ENCODE measurements at regions not wholly inside any gene's neighbourhood (a gene's known extent, or its start where the extent isn't known, plus 50 kb on each side); places are given as distances from the start of the nearest gene placed in this dataset.

GRCh38 chr7:18370633-18371032 is 124.9 kb upstream of the HDAC9 start:
- no peak for DNase-seq

- DNase-seq = no peak
Measured at GRCh38 chr7:18378989-18379605, 116.5 kb upstream of the HDAC9 start.

DNA sequence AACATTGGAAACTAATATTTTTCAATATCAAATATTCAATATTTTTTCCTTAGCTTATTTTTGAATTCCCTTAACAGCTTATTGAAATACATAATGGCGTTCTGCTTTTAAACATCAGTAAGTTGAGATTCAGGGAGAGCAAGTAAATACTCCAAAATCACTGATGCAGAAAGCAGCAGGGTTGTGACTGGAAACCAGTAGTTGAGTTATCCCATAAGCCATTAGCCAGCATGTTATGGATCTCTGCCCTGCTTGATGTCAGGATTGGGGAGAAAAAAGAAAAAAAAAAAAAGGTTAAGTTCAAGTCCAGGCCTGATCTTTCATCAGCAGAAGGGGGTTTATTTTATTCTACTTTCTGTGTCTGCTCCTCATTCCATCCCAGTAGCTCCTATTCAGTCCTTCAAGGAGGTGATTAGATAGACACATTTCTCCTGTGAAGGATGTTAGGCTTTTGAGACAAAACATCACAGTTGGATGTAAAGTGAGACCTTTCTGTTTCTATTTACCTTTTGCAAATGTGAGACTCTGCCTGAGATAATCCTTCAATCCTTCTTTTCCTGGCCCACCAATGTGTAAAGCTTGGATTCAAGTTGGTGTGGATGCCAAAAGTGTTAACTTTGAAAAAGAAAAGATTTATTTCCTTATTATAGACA is 110.9 kb upstream of the HDAC9 start:
- no peak for DNase-seq

DNA sequence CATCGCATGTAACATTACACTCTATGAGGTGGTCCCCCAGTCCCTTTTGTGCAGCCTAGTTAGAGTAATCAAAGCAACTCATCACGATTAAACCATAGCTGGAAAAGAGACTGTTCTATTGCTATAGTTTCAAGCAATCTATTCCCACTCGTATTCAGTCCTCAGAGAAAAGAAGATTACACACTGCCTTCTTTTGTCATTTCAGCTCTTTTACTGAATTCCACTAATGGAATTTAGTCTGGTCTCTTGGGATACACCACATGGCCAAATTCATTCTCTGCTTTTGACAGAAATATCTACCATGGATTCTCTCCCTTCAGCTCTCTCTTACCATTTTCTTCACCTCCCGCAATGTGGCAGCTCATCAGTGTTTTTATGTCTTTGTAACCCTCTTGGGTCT is 108.9 kb upstream of the HDAC9 start:
- no peak for DNase-seq

DNA sequence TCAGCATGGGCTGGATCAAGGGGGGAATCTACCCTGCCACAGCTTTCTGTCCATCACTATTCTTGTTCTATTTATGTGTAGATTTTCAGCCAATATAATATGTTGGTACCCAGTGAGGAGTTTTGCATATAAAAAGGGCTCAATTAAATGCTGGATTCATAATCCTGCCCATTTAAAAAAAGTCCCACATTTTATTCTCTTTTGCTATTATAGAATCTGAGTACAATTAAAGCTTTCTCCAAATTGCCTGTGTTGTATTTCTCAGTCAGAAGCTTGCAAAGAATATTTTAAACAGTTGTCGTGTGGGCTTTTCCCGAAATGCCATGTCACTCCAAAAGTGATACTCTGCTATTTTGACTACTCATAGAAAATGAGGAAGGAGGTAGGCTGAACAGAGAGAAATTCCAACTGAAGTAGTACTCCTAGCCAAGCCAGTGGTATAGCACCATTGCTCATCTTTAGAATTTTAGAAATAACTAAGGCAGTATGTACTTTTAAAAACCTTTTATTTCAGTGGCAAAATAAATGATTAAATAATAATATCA is 108.3 kb upstream of the HDAC9 start:
- DNase-seq = no peak

DNA sequence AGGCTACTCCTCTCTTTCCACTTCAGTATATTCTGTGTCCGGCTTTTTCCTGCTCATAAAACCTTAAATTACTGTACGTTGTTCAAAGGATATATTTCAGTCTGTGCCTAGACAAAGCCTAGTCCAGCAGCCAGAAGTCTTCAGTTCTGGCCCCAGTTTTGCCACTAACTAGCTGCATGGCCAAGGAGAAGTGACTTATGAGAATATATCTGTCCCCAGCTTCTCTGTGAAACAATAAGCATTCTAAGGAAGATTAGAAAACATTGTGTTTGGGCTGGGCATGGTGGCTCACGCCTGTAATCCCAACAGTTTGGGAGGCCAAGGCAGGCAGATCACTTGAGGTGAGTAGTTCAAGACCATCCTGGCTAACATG is 105.0 kb upstream of the HDAC9 start:
- no peak for DNase-seq

DNA sequence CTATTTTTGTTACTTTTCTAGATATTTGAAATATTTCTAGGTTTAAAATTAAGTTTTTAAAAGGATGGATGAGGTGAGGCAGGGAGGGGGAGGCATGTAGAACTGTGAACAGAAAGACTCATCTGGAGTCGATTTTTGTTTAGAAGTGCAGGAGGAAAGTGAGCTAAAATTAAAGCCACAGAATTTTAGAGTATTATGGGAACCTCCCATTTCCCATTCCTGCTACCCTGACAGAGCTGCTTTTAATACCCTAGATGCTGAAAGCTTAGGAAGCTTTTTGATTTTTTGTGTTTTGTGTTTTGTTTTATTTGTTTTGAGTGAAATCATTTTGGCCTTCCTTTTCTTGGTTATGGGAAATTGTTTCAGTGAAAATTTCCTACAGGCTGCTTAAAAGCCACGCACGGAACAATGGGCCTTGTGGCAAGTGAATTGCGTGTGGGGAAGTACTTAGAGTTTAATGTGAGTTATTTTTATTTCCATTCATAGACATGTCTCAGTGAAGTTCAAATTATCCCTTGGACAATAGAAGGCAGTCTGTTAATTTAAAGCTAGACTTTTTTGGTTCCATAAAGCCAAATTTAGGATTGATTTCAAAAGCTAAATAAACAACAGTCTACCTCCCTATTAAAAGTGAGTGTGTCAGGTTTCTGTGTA is 102.0 kb upstream of the HDAC9 start:
- no peak for DNase-seq

- DNase-seq = no peak
Measured at GRCh38 chr7:18395868-18396267, 99.7 kb upstream of the HDAC9 start.

- no peak for DNase-seq
Measured at GRCh38 chr7:18396953-18397352, 98.6 kb upstream of the HDAC9 start.

GRCh38 chr7:18399436-18400235 is 95.9 kb upstream of the HDAC9 start:
- DNase-seq = no peak

DNA sequence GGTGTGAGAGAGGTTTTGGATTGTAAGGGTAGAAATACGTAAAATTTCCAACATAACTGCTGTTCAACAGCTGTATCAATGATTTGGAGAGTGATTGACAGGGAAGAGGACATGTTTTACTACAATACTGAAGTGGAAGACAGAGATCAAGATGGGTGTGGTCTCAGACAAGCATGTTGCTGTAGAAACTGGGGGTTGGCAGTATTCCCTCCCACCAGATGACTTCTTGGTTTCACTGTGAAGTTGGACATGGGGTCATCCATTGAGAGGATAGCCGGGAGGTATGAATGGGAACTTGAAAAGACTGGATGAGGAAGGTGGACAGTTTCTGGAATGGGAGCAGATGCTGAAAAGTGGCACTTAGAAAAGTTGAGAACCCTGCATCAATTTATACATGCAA is 95.3 kb upstream of the HDAC9 start:
- no peak for DNase-seq

DNA sequence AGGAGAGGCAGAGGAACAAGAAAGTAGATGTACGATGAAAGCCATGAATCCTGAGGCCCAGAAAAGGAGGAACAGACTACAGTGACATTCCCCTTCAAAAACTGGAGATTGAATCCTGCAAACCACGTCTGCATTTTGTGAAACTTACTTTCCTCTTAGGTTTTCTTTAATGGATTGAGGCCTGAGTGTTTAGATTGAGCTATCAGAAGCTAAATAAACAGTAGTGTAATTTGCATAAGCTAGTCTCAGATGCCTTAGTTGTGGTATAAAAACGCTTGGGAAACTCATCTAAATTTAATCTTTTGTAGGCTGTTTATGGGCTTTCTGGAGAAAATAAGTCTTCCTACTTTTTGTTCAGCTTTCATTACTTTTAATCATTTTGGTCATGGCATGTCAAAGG is 94.8 kb upstream of the HDAC9 start:
- no peak for DNase-seq

GRCh38 chr7:18401757-18402156 is 93.8 kb upstream of the HDAC9 start:
- DNase-seq = no peak

DNA sequence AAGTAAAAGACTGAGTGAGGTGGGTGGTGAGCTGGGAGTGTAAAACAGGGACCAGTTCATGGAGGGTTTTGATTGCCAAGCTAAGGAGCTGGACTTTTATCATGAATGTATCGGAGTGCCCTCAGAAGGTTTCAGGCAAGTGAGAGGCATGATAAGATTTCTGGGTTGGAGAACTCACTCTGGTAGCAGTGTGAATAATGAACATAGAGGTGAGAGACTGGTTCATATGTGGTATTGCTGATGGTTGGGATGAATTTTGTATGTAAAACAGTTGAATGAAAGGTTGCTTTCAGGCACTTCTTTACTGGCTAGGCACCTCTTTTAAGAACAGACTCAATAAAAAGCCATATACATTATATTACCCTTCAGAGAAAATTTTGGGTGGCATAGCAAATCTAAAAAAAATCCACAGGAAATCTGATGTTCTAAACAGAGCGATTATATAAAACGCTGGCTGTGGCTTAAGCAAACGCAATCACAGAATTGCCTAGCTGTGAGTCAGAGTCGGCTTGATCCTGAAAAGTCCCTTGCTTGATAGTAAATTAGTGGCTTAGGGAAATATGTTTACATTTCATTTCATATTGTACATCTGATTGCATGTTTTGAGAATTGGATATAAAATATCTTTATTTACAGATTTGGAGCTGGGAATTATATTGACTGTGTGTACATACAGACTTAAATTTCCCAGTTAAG is 92.9 kb upstream of the HDAC9 start:
- no peak for DNase-seq

DNA sequence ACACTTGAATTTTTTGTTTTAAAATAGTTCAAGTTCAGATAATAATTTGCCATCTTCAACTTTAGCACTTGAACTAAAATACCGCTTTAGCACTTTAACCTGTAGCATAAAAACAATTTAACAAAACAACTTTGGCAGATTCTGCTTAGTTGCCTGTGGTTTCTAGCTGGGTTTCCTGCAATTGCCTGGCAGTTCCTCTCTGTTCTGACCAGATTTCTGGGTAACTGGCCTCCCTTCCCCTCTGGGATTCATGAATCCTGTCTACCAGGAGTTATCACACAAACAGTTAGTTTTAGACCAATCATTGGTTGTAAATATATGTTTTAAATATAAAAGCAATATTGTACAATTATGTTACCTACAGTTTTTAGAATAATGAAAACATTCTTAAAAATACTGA is 89.8 kb upstream of the HDAC9 start:
- no peak for DNase-seq

GRCh38 chr7:18407385-18407784 is 88.2 kb upstream of the HDAC9 start:
- no peak for DNase-seq

- DNase-seq = no peak
Measured at GRCh38 chr7:18408461-18408860, 87.1 kb upstream of the HDAC9 start.

GRCh38 chr7:18408868-18409267 is 86.7 kb upstream of the HDAC9 start:
- no peak for DNase-seq

DNA sequence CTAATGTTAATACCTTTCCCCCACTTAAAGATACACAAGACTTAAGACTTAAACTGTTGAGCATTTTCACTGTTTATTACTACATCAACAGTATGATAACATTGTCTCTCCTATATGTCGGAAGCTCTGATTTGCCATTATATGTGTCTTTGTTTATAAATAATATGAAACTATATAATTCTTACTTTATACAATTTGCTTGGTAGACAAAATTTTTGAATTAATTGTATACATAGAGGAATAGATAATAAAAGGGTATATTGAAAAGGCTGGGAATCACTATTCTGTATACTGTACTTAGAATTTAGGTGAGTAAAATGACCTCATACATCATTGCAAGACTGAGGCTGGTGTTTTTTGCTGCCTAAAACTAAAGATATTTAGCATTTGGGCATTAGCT is 82.1 kb upstream of the HDAC9 start:
- no peak for DNase-seq

- DNase-seq = no peak
Measured at GRCh38 chr7:18414885-18415284, 80.7 kb upstream of the HDAC9 start.

DNA sequence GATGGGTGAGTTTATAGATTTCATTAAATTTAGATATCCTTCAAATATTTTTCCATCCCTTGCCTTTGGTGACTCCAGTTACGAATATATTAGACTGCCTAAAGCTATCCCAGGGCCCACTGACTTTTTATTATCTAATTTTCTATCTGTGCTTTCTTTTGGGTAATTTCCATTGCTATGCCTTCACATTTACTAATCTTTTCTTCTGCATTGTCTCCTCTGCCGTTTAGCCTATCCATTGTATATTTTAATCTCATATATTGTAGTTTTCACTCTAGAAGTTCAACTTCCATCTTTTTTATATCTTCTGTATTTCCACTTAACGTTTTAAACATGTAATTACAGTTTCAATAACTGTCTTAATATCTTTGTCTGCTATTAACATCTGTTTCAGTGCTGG is 78.6 kb upstream of the HDAC9 start:
- DNase-seq = no peak

DNA sequence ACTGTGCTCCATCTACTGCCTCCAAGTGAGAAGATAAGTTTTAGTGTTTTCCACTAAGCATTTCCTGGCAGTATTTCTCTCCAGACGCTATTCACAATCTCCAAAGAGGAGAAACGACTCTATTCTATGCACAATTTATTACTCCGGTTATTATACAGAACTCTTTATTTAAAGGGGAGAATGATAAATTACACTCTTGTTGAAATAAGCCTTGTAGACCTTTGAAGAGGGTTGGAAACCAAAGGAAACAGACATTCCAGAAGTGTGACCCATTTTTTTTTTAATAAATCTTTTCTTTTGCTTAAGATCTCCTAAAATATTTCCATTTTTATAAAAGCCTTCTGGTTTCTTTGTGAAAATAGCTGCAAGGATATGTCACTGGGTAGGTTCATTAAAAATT is 76.1 kb upstream of the HDAC9 start:
- no peak for DNase-seq

- no peak for DNase-seq
Measured at GRCh38 chr7:18420108-18420507, 75.4 kb upstream of the HDAC9 start.
